GM19468 (cell line): ENCODE measurements at regions not wholly inside any gene's neighbourhood (a gene's known extent, or its start where the extent isn't known, plus 50 kb on each side); places are given as distances from the start of the nearest gene placed in this dataset.
"Not testable (repeated sequence)": the region's sequence is repeated elsewhere in the genome, so short reads cannot be mapped to it uniquely, and the experiment has no call there.

Source experiments
- ATAC-seq: cut with Tn5 transposase; IDR thresholded peaks from one replicate; pipeline ENCODE4 v1.9.1; 2021; ENCODE audit warnings: mild to moderate bottlenecking, moderate library complexity, moderate number of reproducible peaks; ENCODE audit not compliant: unreplicated experiment; ENCODE audit errors: extremely low read depth

- ATAC-seq, result no peak
These were observed 119.5 kb downstream of the XCL2 start for GRCh38 chr1:168424281-168424680.

- ATAC-seq, result no peak
These were observed 121.5 kb downstream of the XCL2 start for GRCh38 chr1:168422203-168422847.

- no peak for ATAC-seq
These were observed 122.3 kb downstream of the XCL2 start for GRCh38 chr1:168421399-168422004.

- no peak for ATAC-seq
These were observed 123.6 kb downstream of the XCL2 start for GRCh38 chr1:168420177-168420576.

- no peak for ATAC-seq
These were observed 124.1 kb downstream of the XCL2 start for GRCh38 chr1:168419736-168420135.

- no peak for ATAC-seq
These were observed 127.6 kb downstream of the XCL2 start for GRCh38 chr1:168416220-168416619.

- ATAC-seq, result no peak
These were observed 128.9 kb downstream of the XCL2 start for GRCh38 chr1:168414914-168415313.

GRCh38 chr1:168410464-168410863, 129.8 kb downstream of the TBX19 start:
- ATAC-seq, result no peak

GRCh38 chr1:168408884-168409283, 128.2 kb downstream of the TBX19 start:
- no peak for ATAC-seq

- ATAC-seq, result no peak
These were observed 127.8 kb downstream of the TBX19 start for GRCh38 chr1:168408539-168408865.

GRCh38 chr1:168407832-168408538, 127.3 kb downstream of the TBX19 start:
- no peak for ATAC-seq

GRCh38 chr1:168405906-168406549, 125.4 kb downstream of the TBX19 start:
- no peak for ATAC-seq

- ATAC-seq, result no peak
These were observed 122.5 kb downstream of the TBX19 start for GRCh38 chr1:168403140-168403539.

- ATAC-seq, result not testable (repeated sequence)
These were observed 121.8 kb downstream of the TBX19 start for GRCh38 chr1:168402466-168402865.

- ATAC-seq, result no peak
These were observed 120.7 kb downstream of the TBX19 start for GRCh38 chr1:168401341-168401740.

- no peak for ATAC-seq
These were observed 119.5 kb downstream of the TBX19 start for GRCh38 chr1:168400139-168400538.

- no peak for ATAC-seq
These were observed 117.1 kb downstream of the TBX19 start for GRCh38 chr1:168397806-168398205.

- ATAC-seq, result no peak
These were observed 116.4 kb downstream of the TBX19 start for GRCh38 chr1:168396940-168397684.

GRCh38 chr1:168396508-168396907, 115.8 kb downstream of the TBX19 start:
- ATAC-seq, result no peak

- no peak for ATAC-seq
These were observed 114.2 kb downstream of the TBX19 start for GRCh38 chr1:168394858-168395257.
